Activated effector memory CD4-positive, alpha-beta T cell treated with anti-CD3 and anti-CD28 coated beads, Interleukin-2, amount 50 U/mL, for 16 hours (primary cell): ENCODE measurements at regions not wholly inside any gene's neighbourhood (a gene's known extent, or its start where the extent isn't known, plus 50 kb on each side); places are given as distances from the start of the nearest gene placed in this dataset.

Experiments used
- DNase-seq: peaks from one replicate; pipeline ENCODE4 v3.0.0-alpha.2; 2020

DNA sequence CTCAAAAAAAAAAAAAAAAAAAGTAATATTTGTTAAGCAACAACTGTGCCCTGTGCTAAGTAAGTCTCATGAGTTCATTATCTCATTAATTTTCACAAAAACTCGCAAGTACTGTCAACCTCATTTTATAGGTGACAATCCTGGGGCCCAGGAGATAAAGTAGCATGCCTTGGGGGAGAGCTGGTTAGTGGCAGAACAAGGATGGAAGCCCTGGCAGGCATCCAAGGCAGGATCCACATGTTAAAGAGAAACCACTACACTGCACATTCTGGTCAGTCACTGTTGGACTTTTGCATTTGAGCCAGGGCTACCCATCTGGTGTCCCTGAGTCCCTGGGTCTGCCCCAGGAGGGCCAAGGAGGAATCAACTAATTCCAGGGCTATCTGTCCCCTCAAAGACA lies 54.6 kb downstream of the ZFP36L2 start:
- DNase-seq: no peak

DNA sequence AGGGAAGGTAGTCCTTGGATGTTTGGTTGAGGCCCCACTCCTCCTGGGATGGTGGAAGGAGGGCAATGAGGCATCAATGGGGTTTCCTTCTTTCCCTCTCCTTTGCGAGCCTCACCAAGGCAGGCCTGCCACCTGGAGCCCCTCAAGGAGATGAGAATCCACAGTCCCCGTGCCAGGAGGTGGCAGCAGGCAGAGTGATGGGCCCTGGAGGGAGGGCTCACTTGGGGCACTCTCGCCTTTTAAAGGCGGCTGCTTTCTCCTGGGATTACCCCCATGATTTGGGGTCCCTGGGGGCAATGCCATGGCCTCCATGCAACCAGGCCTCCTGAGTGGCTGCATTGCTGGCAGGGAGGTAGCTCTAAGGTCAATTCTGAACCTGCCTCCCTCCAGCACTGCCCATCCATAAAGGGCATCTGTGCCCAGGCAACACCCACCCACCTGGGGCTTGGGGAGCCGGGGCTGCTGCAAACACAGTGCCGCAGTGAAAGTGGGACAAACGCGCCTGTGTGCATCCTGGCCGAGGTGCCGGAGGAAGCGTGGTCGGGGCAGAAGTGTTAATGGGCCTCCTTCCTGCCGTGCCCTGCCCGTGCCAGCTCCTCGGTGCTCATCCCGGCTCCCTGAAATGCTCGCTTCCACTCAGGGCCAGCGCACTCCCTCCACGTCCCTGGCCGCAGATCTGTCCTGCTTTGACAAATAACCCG lies 55.9 kb downstream of the ZFP36L2 start:
- no peak for DNase-seq

DNA sequence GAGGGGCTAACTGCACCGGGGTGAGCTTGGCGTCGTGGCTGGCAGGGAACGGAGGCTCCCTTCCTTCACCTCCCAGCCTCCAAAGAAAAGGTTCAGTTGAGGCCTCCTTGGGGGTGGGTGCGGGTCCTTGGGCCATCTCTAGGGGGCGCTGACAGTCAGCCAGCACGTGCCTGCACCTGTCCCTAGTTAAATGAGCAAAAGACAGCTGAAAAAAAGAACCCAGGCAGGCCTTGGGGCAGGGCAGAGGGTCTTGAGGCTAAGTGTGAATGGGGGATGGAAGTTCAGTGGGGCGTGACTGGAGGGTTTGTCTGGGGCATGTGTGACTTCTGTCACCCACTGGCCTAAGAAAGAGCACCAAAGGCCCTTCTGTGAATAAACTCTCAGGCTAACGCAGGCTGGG lies 56.4 kb downstream of the ZFP36L2 start:
- DNase-seq: peak; percentile 85

DNA sequence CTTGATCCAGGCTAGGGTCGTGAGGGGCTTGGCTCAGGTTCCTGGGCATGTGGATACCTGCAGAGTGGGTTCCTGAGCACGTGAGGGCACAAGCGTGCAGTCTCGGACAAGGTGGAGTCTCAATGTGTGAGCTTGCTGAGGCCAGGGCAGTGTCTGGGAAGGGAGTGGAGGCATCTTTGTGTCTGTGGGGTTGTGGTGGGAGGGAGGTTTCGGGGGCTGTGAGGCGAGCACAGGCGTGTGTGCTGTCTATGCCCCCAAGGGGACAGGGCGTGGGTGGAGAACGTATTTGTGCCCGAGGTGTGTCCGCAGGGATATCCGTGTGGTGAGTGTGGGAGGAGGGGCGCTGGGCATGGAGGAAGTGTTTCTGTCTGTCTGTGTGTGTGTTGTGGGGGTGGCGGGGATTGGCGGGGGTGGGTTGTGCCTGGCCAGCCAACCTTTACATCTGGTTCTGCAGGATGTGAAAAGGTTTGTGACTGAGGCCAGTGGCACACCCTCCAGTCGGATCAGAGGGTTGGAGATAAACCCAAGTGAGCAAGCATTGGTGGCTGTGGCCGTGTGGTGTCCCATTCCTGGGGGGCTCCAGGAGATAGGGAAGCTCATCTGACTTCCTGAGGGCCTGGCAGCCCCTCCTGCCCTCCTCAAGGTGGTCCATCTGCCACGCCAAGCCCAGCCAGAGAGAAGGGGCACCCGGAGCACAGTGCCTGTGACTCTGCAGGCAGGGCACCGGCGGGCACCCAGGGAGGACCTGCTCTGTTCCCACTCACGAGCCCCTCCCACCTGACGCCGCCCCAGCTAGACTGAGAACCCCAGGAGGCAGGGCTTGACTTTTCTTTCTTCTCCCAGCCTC lies 57.1 kb downstream of the ZFP36L2 start:
- no peak for DNase-seq

DNA sequence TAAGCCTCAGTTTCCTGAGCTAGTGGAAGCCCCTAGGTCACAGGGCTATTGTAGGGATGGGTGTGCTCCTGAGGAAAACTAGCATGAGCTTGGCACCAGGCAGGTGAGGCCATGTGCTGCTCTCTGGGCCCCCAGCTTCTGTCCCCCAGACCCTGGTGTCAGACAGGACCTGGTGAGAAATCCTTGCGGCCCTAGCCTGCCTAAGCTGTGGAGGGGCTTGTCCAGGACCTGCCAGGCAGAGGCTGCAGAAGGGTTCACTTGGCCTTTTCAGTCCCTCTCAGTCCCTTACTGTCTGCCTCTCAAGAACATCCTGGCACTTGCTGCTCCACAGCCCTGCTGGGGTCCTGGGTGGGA lies 58.4 kb downstream of the ZFP36L2 start:
- DNase-seq: no peak

DNA sequence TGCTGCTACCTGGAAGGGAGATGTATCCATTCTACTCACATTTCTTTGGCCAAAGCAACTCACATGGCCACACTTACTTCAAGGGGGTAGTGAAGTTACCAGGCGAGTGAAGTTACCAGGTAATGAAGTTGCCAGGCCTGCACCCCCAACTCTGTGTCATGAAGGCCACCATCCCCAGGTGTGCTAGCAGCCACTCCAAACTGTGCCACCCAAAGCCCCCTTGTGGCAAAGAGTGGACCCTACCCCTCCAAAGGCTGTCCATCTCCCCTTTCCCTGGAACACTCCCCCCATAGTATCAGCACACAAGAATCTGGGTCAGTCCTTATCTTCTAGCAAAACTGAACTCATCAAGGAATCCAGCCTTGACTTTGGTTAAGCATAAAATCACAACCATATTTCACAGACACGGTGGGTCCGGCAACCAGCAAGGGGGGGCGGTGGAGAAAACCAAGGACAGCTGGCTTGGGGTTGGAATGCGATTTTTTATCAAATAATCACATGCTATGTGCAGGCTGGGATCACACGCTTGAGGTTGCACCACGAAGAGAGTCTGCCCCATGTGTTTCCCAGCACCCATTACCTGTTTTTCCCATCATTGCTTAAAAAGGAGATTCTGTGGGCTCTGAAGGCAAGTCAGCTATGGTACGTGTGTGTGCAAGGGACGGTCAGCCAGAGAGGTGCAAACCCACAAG lies 60.9 kb downstream of the ZFP36L2 start:
- no peak for DNase-seq

DNA sequence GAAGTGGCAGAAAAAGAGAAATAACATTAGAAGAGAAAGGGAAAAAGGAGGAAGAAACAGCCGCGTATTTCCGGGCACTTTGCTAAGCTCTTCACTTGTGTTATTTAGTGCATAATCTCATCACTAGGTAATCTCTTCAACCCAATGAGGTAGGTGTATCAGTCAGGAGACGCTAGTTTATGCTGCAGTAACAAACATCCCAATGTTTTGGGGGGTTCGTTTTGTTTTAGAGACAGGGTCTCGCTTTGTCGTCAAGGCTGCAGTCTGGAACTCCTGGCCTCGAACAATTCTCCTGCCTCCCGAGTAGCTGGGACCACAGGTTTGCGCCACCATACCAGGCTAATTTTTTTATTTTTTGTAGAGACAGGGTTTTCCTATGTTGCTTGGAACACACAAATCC lies 61.7 kb downstream of the ZFP36L2 start:
- no peak for DNase-seq

DNA sequence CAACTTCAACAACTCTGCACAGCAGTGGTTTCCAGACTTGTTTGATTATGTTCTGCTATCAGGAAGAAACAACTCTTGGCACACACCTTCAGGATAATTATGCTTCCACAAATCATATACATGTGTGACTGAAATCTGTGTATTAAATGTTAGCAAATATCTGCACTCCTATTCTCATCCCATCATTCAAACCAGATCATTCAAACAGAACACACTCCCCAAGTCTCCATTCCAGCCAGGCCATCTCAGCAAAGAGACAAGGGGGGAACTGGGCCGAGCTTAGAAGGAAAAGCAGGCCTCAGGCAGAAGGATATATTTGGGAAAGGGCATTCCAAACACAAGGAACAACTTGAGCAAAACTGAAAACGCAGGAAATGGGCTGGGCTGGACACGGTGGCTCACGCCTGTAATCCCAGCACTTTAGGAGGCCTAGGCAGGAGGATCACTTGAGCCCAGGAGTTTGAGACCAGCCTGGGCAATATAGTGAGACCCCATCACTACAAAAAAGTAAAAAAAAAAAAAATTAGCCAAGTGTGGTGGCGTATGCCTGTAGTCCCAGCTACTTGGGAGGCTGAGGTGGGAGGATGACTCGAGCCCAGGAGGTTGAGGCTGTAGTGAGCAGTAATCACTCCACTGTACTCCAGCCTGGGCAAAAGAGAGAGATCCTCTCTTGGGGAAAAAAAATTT lies 62.7 kb downstream of the ZFP36L2 start:
- no peak for DNase-seq

DNA sequence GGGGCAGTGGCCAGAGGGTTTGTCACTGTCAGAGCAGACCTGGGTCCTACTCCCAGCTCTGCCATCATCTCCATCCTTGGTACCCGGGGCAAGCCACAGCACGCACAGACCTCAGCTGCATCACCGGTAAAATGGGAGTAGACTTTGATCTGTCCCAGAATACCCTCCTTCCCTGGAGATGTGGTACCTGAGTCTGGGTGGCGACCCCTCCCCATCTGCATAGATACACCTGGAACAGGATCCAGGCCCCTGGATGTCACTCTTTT lies 64.0 kb downstream of the ZFP36L2 start:
- DNase-seq: no peak

DNA sequence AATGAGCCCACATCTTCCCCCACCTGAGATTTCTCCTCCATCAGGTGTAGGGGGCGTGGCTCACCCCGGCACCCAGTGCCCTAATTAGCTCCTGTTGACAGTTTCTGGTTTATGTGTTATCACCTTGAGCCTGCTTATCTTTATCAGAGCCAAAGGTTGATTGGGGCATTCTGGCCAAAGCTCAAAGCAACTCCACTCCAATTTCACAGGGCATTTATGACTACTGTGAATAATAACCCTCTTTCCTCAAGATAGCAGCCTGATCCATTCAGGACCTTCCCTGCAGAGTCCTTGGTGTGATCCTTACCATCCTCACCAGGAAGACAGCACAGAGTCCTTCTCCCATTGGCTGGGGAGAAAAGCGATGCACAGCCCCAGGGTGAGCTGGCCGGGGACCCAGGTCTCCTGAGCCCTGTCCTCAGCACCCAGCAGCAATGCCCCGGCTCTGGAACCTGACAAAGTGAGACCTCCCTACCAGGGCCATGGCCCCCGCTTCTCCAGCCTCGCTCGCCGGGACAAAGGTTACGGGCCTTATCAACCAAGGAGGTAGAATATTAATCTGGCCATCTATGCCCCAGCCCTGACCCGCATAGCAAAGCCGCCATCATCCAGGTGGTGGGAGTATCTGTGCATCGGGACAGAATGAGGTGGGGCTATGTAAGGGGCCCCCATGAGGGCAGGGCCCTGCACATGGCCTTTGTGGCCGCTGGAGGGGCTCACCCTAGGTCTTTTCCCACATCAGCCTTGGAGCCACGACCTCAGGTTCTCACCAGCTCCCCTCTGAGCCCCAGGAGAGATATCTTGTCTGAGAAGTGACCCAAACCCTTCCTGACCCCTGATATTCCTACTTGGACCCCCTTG lies 64.5 kb downstream of the ZFP36L2 start:
- no peak for DNase-seq

DNA sequence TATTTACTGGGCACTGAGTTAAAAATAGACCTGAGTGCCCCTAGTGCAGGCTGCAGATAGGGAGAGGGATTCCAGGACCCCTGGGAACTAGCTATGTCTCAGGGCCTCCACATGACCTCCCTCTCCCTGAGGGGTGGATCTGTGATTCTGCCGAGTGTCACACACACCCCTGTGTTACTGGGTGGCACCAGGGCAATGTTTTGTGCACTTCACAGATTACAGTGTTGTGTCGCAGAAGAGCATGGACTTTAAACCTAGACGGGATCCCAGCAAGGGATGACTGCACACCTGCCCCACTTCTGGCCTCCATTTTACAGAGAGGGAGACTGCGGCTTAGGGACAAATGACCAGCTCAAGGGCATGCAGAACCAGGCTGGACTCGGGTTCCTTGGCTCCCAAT lies 65.6 kb downstream of the ZFP36L2 start:
- DNase-seq: no peak

DNA sequence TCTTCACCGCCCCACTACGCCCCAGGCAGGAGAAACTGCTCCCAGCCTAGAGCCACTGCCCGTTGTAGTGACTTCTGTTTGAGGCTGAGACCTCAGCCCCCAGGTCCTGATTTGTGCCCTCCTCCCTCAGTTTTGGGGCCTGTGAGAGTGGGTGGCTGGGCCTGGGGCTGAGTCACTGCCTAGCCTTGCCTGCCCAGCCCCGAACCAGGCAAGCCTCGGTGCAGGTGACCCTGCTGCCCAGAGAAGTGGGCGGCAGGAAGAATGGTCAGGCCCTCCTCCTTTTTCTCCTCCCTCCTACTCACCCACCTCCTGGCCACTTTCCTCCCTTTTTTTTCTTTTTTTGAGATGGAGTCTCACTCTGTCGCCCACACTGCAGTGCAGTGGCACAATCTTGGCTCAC lies 66.6 kb downstream of the ZFP36L2 start:
- peak; percentile 73 for DNase-seq

DNA sequence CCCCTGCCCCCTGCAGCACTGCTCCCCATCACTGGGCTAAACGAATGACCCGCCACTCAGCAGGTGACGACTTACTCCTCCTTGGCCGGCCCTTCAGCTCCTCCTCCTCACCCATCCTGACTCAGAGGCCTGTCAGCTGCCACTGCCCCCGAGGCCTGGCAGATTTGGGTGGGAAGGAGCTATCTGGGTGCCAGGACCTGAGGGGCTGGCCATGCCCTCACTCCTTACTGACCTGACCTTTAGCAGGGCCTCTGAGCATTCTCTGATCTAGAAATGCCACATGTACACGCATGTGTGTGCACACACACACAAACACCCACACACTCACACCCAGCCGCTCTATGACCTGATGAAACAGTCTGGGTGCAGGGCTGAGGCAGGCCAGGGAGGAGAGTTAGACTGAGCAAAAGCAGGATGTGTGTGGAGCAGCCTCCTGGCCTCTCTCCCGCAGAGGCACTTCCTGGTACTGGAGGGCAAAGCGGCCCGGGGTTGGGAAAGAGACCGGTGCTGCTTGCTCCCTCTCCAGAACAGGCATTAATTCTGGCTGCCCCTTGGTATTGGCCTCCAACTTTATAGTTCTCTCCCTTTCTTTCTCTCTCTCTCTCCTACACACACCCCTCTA lies 68.0 kb downstream of the ZFP36L2 start:
- DNase-seq: peak; percentile 81

DNA sequence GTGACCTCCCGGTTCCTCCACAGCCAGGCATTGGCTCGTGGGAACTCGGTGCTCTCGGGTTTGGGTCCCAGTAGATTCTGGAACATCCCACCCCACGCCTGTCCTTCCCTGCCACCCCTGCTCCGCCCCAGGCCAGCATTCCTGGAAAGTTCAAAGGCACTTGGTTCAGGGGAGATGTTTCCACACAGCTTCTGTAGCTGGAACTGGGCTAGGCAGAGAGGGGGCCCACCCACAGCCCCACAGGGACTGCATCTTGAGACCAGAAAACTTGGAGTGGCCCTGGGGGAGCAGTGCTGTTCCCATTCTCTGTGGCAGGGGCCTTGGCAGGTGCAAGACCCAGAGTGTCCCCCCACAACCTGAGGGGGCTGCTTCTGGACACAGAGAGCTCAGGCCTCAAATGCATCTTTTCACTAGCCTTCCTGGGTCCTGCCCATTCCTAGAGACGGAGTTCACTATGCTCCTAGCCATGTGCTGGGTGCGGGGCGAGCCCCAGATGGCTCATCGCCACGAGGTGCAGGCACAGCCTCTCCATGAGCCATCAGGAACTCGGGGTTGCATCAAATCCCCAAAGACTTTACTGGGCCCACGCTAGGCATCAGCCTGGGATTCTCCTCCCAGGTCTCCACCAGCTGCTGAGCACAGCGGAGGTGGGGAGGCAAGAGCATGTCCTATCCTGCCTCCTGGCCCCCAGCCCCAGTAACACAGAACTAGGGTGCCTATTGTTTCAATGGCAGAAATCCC lies 68.7 kb downstream of the ZFP36L2 start:
- no peak for DNase-seq

DNA sequence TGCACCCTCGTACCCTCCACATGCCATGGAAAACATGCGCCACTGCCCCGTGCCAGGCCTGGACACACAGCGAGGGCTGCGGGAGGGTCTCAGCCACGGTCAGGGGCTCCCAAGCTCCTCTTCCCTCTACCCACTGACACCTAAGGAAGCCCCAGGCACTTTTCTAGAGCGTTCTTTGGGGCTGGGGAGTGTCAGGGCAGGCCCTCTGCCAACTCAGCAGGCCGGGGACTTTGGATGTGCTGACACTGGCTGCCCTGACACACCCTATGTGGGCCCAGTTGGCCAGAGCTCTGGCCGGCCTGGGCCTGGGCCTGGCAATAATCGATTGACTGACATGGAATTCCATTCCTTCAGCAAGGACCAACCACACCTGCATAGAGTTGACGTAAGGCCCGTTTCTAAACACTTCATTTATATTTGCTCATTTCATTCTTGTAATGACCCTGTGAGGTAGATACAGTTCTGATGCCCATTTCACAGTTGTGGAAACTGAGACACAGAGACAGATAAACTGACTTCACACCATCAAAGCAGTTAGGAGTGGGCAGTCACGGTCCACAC lies 70.5 kb downstream of the ZFP36L2 start:
- no peak for DNase-seq

DNA sequence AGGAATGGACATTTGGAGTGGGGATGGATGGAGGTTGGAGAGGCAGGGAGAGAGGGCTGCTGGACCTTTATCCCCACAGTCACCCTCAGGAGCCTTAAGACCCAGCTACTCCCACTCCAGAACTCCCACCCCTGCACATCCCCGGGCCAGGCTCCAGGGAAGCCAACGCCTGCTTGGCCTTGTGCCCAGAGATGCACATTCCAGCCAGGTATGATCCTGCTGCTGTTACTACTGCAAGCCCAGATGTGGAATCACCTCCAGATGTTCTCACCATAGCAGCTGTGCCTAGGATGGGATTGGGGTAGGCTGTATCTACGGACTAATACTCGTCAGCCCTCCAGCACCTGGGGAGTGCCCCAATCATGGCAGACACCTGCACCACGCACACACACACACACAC lies 71.7 kb downstream of the ZFP36L2 start:
- DNase-seq: no peak

DNA sequence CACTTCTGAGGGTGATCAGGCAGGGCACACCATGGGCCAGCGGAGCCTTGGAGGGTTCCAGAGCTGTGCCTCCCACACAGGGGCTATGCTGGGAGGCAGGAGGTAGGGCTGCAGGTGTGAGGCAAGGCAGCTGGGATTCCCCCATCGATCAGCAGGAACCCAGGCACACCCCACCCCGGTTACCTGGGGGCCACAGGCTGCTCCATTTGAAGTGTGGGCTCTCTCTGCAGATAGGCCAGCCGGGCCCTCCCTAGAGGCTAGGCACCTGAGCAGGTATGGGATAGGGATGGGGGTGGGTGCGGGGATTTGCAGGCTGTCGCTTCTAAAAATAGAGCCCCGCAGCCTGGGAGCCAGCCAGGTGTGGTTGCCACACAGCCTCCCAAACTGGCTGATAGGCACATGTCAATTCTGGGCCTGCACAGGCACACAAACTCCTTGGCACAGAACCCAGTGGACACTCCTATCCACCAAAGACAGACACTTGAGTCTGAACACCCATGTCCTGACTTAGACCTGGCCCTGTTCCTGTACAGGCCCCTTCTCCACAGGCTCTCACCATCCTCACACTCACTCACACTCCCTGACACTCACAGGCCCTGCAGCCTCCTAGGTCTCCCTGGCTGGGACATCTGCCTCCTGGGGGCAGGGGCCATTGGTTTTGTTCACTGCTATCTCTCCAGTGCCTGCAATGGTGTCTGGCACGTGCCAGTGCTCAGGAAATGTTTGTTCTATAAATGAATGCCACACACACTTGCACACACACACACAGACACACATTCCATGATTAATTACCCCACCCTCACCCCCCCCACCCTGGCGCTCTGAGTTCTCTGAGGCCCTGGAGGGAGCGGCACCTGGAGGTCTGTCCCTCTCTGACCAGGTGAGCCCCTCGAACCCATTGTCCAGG lies 73.4 kb downstream of the ZFP36L2 start:
- no peak for DNase-seq

DNA sequence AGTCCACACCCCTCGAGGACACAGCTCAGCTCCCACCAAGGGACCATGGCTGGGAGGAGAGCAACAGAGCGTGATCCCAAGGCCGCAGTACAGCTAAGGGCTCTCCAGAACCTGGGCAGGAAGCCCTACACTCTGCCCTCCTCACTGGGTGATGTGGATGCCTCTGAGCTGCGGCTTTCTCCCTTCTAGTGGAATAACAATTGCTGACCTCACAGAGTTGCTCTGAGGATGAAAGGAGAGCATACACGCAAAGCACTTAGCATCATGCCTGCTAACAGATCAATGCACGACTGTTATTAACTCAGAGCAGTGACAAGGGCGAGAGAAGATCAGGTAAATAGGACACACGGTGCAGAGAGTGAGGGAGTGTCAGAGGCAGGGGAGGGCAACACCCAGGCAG lies 74.2 kb downstream of the ZFP36L2 start:
- no peak for DNase-seq

DNA sequence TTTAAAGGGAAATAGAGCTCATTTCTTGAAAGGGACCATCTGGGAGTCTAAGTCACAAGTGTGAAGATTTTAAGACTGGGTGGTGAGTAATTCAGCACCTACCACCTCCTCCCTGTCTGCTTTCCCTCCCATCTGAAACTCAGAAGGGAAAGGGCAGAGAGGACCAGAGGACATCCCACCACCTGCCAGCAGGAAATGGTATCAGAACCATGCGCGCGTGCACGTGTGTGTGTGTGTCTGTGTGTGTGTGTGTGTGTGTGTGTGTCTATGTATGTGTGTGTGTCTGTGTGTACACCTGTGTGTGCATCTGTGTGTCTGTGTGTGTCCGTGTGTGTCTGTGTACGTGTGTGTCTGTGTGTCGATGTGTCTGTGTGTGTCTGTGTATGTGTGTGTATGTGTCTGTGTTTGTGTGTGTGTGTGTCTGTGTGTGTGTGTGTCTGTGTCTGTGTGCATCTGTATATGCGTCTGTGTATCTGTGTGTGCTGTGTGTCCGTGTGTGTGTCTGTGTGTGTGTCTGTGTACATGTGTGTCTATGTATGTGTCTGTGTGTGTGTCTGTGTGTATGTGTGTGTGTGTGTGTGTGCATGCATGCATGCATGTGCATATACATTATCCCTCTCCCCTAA lies 76.8 kb downstream of the ZFP36L2 start:
- peak; percentile 79 for DNase-seq

DNA sequence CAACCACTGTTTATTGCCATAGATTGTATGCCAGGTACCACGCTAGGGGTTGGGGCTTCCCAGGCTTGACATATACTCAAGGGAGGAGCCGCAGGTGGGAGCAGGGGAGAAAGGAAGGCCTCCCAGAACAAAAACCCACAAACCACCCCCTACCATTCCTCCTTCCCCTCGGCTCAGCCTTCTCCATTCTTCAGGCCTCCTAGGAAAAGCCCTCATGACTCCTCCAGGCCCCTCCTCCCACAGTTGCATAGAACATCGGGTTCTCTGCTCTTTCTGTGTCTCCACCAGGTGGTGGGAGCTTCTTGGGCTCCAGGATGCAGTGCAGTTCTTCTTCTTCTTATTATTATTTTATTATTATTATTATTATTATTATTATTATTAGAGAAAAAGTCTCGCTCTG lies 80.3 kb downstream of the ZFP36L2 start:
- no peak for DNase-seq
